Iris pigment epithelial cell (primary cell): ENCODE measurements at regions not wholly inside any gene's neighbourhood (a gene's known extent, or its start where the extent isn't known, plus 50 kb on each side); places are given as distances from the start of the nearest gene placed in this dataset.
A peak's percentile ranks its signal among the peaks of the same experiment; 100 is the strongest.

Experiments
- DNase-seq: peaks from one replicate; pipeline ENCODE4 v3.0.0-alpha.2; 2011; ENCODE audit warnings: low read depth

GRCh38 chr13:103328899-103329298, 262.7 kb upstream of the SLC10A2 start:
- DNase-seq: no peak

GRCh38 chr13:103326326-103326725, 260.1 kb upstream of the SLC10A2 start:
- no peak for DNase-seq

DNA sequence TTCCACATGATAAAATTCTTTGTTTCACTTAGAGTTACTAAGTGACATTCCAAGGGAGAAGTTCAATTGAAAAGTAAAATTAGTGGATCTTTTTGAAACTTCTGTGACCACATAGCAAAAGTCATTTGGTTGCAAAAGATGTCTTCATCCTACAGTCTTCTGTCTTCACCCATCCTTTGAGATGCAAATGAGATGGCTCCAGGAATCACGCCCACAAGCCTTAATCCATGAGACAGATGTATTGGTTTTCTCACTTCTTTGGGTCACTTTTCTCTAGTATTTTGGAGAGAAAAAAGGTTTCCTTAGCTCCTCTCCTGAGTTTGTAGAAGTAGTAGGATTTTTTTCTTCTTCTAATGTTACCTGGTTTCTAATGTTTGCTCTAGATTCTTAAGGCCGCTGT, 259.5 kb upstream of the SLC10A2 start:
- DNase-seq: no peak

DNA sequence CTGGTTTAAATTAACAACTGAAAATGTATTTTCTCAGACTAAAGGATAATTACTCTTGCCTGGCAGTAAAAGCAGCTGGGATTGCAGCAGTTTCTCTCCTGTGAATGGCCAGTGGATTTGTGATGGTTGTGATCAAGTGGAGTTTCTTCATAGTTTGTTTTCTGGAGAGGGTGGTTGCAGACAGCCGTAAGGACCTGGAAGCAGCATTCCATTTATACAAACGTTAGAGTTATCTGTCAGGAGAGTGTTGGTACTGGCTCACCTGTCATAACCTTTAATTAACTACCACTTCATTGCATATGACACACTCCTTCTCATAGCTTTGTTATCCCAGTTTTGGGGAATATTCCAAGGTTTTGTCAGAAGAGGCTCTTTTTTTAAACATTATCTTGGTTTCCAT, 258.4 kb upstream of the SLC10A2 start:
- no peak for DNase-seq

DNA sequence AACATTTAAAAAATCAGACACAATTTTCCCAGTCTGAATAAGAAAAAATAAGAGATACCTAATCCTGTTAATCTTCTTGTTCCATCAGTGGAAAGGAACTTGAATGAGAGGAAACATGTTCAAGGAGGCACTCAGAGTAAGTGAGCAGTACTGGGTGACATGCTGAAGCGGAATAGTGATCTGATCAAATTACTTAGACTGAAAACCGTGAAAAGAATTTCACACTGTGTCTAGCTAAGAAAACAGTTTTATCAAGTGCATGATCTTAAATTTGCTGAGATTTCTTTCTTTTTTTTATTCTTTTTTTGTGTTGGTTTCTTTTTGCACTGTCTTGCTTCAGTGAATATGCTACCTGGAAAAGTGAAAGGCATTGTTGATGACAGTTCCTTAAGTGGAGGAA, 249.5 kb upstream of the SLC10A2 start:
- no peak for DNase-seq

DNA sequence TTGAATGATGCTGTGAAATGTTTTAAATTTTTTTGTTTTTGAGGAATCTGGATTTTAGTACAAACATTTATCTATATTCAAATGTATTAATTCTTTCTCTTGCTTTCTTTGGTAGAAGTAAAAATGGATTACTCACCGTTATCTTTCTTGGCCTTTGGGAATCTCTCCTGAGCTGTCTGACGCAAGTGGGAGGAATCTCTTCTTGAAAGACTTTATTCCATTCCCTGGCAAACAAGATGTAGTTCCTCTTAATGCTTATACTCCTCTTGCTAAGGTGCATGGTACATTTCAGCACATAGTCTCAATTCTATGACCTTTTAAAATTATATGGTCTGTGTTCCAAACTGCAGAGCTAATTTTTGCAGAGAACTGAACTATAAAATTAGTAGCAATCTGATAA, 246.2 kb upstream of the SLC10A2 start:
- no peak for DNase-seq

DNA sequence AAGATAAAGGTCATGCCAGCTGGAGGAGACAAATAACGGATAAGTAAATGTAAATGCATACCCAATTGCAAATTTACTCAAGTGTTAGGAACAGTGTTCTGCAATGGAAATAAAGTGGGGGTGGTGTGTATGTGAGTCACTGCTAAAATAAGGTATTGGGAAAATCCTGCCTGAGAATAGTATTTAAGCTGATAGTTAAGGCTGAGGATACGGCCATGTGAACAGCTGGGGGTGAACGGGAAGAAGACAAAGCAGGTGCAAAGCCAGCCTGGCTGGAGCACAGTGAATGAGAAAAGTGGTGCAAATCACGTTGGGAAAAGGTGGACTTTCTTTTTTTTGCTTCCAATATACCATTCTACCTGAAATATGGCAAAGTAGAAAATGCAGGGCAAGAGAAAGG, 242.4 kb upstream of the SLC10A2 start:
- no peak for DNase-seq

GRCh38 chr13:103306163-103306562, 239.9 kb upstream of the SLC10A2 start:
- DNase-seq: no peak

DNA sequence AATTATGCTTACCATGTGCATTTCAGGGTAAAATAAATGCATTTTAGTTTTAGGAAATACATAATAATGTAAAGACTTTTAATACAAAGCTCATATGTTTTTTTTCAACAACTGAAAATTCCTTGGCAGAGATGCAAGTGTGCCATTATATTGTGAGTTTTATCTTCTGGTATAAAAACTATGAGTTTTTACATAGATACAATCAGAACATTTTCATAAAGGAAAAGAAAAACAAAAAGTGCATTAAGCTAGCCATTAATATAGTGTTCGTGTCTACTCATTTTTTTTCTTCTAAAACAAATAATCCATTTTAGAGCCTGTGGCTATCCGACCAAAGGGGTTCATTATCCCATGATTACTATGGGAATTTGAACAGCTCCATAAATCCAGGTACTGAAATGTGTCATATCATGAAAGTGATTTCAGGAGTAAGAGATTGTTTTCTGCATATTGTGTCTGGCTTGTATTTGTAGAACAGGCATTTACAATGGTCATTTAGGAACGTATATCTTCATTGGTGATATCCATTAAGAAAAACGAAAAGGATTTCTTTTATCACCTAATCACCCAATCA, 236.9 kb upstream of the SLC10A2 start:
- DNase-seq: no peak

- no peak for DNase-seq
These were observed 236.5 kb upstream of the SLC10A2 start for GRCh38 chr13:103302676-103303075.

GRCh38 chr13:103299079-103299478, 232.9 kb upstream of the SLC10A2 start:
- no peak for DNase-seq

DNA sequence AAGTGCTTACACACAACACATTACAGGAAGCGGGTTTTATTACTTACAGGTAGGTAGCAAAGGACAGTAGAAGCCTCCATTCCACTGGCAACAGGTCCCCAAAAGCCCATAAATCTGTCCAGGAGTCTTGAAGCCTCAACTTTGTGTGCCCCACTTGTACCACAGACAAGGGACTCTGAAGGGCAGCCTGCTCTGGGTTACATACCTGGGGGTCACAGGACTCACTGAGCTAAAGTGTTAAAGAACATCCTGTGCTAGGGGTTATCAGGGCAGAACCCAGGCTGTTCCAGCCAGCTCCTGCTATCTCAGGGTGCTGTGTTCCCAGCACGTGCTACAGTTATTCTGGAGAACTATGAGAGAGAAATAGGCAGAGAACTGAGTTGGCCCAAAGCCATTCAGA, 230.9 kb upstream of the SLC10A2 start:
- no peak for DNase-seq

DNA sequence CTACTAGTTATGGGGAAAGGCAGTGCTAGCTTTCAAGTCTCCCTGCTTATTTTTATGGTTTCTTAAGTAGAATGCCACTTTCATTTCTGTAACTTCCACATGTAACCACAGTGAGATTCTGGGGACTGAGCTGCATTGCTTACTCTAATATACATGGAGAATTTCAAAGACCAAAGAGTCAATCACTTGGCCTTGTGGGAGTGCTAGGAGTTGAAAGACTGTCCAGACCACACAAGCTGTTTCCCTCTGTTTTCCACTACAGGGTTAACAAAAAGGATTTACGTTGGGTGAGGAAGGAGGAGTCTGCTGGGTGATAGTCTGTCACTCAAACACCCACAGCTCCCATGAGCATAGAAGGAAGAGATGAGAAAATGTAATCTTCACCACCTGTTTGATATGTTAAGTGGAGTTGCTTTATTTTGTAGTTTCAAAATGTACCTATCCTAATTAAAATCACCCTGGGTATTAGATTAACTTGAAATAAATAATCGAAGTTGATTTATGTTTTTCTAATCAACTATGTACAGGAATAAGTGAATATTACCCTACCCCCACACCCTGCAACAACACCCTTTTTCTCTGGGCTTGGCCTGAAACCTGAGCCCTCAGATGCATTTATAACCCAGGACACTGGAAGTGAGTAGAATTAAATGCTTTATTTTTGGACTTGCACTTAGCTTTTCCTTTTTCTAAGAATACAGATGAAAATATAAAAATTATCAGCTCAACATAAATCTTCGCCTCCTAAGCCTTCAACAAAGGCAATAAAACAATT, 225.8 kb upstream of the SLC10A2 start:
- no peak for DNase-seq

DNA sequence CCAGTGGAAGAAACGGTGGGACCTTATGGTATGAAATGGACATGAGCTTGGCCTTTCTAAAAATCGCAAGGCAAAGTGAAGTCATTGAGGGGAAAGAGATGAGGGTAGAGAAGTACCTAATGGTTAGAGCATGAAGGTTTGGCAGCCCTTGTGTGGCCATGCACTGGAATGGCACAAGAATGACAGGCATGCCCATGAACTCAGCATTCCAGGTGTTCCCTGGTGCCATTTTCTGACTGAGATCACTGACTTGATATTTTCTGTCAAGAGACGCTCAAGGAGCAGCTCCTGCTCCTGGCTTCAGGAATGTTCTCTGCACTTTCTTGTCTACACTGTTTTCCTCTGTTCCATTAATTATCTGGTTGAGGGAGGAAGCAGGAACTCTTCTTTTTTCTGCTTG, 225.0 kb upstream of the SLC10A2 start:
- DNase-seq: no peak

- peak; percentile 45 for DNase-seq
These were observed 223.5 kb upstream of the SLC10A2 start for GRCh38 chr13:103289681-103290080.

DNA sequence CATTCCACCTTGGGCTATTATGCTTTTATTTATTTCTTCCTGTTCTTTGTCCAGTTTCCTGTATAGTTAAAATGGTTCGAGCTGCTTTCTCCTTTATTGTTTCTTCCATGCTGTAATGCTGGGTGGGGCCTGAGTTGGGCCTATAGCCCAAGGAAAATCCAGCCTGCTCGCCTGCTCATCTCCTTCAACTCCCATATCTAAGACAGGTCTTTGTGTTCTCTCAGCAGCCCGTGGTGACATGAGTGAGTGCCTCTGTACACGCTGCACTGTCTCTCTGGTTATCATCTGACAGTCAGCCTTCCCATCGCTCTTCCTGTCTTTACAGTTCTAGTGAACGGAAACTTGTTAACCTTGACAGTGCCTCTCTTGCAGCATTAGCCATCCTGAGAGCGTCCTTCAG, 221.9 kb upstream of the SLC10A2 start:
- no peak for DNase-seq

- DNase-seq: peak; percentile 71
These were observed 221.4 kb upstream of the SLC10A2 start for GRCh38 chr13:103287659-103288058.

DNA sequence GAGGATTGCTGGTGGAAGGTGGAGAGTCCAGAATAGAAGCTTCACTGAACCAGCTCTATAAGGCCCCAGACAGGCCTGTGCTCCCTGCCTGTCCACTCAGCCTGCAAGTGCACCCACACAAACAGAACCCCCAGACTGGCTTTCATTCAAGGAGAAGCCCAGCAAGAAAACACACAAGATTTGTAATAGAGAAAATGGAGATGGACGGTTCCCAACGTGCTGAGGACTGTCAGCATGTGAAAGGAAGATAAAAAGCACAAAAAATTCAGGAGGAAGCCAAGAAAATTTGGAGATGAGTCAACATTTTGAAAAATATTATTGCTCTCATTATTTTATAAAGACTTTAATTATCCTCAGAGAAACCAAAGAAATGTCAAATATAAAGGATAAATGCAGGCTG, 218.2 kb upstream of the SLC10A2 start:
- DNase-seq: no peak

- DNase-seq: no peak
These were observed 217.2 kb upstream of the SLC10A2 start for GRCh38 chr13:103283451-103283820.

- peak; percentile 93 for DNase-seq
These were observed 216.6 kb upstream of the SLC10A2 start for GRCh38 chr13:103282571-103283450.

GRCh38 chr13:103277959-103278694, 211.9 kb upstream of the SLC10A2 start:
- no peak for DNase-seq

DNA sequence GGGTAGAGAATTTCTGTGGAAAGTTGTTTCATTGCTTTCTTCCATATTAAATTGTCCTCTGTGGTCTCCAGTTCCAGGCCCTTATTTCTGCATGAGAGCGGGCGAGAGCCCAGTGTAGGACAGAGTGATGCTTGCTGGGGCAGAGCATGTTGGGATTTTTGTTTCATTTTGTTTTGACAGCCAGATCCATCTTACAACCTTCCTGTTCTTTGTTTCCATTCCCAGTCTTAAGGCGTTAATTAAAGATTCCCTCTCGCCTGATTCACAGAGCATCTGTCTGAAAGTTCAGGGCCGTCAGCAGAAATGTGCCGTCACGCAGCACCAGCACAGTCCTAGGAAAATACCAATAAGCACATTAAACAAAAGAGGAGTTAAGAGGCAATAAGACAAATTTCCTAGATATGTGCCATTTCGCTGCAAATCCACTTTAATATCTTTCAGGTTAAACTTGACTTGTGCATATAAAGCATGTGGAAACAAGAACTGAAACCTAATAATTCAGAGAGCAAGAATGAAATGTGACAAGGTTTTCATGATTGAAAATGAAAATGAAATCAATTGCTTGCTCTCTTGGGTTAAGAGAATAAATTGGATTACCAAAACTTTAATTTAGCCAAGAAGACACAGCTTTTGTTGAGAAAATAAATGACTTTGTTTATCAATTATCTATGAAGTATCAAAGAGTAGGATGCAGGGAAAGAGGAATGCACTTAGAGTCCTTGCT, 210.7 kb upstream of the SLC10A2 start:
- DNase-seq: no peak
